ENCODE measurements at regions not wholly inside any gene's neighbourhood (a gene's known extent, or its start where the extent isn't known, plus 50 kb on each side); places are given as distances from the start of the nearest gene placed in this dataset.
"Not testable (repeated sequence)": the region's sequence is repeated elsewhere in the genome, so short reads cannot be mapped to it uniquely, and the experiment has no call there.

DNA sequence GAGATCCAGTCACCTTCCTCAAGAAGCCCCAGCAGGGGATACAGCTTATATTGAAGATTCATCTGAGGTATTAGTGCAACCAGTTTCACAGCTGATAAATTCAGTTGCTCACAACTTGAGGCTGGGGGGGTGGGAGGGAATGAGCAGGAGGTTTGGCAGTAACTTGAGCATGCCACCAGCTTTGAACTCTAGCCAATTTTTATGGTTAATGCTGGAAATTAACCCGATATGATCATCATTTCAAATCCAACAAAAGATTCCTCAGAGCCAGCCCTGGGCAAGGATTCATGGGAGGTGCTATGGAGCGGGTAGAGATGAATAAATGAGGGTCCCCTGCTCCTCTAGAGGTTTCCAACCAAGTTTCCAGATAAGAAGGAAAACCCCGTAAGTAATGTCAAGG, 73.1 kb upstream of the HES1 start:
- ChIA-PET POLR2A (no interaction called here), CTCF (no interaction called here)
- H3K27ac ChIP-seq (ENCODE audit: extremely low read depth, low read depth, low read length) = no peak overlapping the region
- no peaks in the 10 kb centered on the region for H3K9me3 ChIP-seq (ENCODE audit: control insufficient read depth, insufficient read depth, low read depth, low read length)
- no peak overlapping the region for H3K4me3 ChIP-seq (ENCODE audit: low read depth, low read length)
- H3K36me3 ChIP-seq (ENCODE audit: control insufficient read depth in 2 of 2, insufficient read depth in 1 of 2, low read length in 2 of 2) = no peaks in the 10 kb centered on the region
- TF ChIP-seq ZNF121 (tag by site-specific recombination; IDR thresholded peaks at IDR 0.05) (no peak), ZNF37A (tag by site-specific recombination; IDR thresholded peaks at IDR 0.05) (no peak)
- no peaks in the 10 kb centered on the region for H3K4me1 ChIP-seq (ENCODE audit: control insufficient read depth, insufficient read depth, low read length)

DNA sequence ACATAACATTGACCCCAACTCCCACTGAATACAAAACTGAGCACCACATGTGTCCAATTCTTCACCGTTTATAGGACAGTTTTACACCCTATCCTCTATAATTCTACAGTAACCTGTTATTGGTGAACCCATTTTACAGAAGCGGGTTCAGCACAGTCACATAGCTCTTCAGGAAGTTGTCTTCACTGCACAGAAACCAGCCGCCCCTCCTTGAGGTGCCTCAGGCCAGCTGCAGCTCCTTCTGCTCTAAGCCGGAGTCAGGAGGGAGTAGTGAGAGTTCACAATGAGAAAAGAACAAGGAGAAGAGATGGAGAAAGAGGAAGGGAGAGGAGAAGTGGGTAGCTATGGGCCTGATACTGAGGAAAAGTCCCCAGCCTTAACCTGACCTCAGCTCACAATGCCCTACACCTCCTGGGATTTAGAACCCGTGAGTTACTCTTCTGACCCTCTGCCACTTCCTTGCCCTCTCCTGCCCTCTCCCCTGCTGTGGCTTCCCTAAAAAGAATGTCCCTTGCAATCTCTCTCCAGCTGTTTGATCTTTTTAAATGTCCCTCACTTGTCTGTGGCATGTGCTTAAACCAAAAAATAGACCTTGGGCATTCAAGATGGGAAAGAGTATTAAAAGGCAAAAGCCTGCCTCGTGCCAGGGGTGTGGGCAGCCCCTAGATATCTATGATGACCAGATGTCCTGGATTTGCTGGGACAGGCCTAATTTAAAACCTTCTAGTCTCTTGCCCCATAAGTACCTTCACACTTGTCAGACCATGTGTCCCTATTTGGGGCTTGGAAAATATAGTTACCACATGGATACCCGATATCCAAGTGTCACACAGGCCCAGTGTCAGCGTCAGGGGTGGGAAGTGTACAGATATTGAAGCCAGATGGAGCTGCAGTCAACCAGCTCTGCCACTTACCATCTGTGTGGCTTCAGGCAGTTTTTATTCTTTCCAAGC, 71.3 kb upstream of the HES1 start:
- Histone ChIP-seq H3K4me1 (ENCODE audit: control insufficient read depth, insufficient read depth, low read length) (no peaks in the 10 kb centered on the region), H3K36me3 (ENCODE audit: control insufficient read depth in 2 of 2, insufficient read depth in 1 of 2, low read length in 2 of 2) (no peaks in the 10 kb centered on the region), H3K9me3 (ENCODE audit: control insufficient read depth, insufficient read depth, low read depth, low read length) (no peaks in the 10 kb centered on the region), H3K27ac (ENCODE audit: extremely low read depth, low read depth, low read length) (no peak overlapping the region), H3K4me3 (ENCODE audit: low read depth, low read length) (no peak overlapping the region)
- TF ChIP-seq ZNF146 (tag by site-specific recombination; IDR thresholded peaks at IDR 0.05) (no peak), ZNF76 (tag by site-specific recombination; IDR thresholded peaks at IDR 0.05; ENCODE audit: borderline replicate concordance, low read depth) (no peak), ZNF777 (tag by site-specific recombination; IDR thresholded peaks at IDR 0.05; ENCODE audit: borderline replicate concordance) (no peak), SETDB1 (IDR thresholded peaks at IDR 0.05; ENCODE audit: insufficient read length, low read length) (no peak), ZNF391 (tag by site-specific recombination; IDR thresholded peaks at IDR 0.05; ENCODE audit: borderline replicate concordance, low read depth) (no peak), ZNF701 (tag by site-specific recombination; IDR thresholded peaks at IDR 0.05) (no peak), GLI2 (tag by site-specific recombination; IDR thresholded peaks at IDR 0.05; ENCODE audit: borderline replicate concordance, low read depth) (no peak), WT1 (tag by site-specific recombination; IDR thresholded peaks at IDR 0.05) (no peak), ZNF623 (tag by site-specific recombination; IDR thresholded peaks at IDR 0.05) (no peak)
- TF ChIP-seq, protein P1, sequence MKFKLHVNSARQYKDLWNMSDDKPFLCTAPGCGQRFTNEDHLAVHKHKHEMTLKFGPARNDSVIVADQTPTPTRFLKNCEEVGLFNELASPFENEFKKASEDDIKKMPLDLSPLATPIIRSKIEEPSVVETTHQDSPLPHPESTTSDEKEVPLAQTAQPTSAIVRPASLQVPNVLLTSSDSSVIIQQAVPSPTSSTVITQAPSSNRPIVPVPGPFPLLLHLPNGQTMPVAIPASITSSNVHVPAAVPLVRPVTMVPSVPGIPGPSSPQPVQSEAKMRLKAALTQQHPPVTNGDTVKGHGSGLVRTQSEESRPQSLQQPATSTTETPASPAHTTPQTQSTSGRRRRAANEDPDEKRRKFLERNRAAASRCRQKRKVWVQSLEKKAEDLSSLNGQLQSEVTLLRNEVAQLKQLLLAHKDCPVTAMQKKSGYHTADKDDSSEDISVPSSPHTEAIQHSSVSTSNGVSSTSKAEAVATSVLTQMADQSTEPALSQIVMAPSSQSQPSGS (tag by site-specific recombination; IDR thresholded peaks at IDR 0.05; ENCODE audit: low read depth) = no peak
- TF ChIP-seq, protein P2, sequence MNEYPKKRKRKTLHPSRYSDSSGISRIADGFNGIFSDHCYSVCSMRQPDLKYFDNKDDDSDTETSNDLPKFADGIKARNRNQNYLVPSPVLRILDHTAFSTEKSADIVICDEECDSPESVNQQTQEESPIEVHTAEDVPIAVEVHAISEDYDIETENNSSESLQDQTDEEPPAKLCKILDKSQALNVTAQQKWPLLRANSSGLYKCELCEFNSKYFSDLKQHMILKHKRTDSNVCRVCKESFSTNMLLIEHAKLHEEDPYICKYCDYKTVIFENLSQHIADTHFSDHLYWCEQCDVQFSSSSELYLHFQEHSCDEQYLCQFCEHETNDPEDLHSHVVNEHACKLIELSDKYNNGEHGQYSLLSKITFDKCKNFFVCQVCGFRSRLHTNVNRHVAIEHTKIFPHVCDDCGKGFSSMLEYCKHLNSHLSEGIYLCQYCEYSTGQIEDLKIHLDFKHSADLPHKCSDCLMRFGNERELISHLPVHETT (tag by site-specific recombination; IDR thresholded peaks at IDR 0.05) = no peak
- ChIA-PET CTCF (interaction anchor here (0.6 kb wide), 1 partner anchor 9 kb away, joined by 3 read pairs; no protein-coding TSS in a partner anchor), POLR2A (no interaction called here)

DNA sequence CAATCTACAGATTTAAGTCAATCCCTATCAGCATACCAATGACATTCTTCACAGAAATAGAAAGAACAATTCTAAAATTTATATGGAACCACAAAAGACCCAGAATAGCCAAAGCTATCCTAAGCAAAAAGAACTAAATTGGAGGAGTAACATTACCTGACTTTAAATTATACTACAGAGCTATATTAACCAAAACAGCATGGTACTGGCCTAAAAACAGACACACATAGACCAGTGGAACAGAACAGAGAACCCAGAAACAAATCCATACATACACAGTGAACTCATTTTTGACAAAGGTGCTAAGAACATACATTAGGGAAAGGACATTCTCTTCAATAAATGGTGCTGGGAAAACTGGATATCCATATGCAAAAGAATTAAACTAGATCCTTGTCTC, 68.6 kb upstream of the HES1 start:
- POLR2A ChIA-PET; H3K4me1 ChIP-seq (ENCODE audit: control insufficient read depth, insufficient read depth, low read length); H3K27ac ChIP-seq (ENCODE audit: extremely low read depth, low read depth, low read length); H3K4me3 ChIP-seq (ENCODE audit: low read depth, low read length); H3K36me3 ChIP-seq (ENCODE audit: control insufficient read depth in 2 of 2, insufficient read depth in 1 of 2, low read length in 2 of 2); H3K9me3 ChIP-seq (ENCODE audit: control insufficient read depth, insufficient read depth, low read depth, low read length): not testable (repeated sequence)
- CTCF ChIA-PET = interaction anchor here (0.6 kb wide), 1 partner anchor 12 kb away, joined by 4 read pairs; no protein-coding TSS in a partner anchor
- TF ChIP-seq, protein P3, sequence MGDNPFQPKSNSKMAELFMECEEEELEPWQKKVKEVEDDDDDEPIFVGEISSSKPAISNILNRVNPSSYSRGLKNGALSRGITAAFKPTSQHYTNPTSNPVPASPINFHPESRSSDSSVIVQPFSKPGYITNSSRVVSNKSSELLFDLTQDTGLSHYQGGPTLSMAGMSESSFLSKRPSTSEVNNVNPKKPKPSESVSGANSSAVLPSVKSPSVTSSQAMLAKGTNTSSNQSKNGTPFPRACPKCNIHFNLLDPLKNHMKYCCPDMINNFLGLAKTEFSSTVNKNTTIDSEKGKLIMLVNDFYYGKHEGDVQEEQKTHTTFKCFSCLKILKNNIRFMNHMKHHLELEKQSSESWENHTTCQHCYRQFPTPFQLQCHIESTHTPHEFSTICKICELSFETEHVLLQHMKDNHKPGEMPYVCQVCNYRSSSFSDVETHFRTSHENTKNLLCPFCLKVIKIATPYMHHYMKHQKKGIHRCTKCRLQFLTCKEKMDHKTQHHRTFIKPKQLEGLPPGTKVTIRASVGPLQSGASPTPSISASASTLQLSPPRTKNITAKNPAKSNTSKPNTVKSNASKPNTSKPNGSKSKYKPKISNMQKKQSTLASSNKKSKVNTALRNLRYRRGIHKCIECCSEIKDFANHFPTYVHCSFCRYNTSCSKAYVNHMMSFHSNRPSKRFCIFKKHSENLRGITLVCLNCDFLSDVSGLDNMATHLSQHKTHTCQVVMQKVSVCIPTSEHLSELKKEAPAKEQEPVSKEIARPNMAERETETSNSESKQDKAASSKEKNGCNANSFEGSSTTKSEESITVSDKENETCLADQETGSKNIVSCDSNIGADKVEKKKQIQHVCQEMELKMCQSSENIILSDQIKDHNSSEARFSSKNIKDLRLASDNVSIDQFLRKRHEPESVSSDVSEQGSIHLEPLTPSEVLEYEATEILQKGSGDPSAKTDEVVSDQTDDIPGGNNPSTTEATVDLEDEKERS (tag by site-specific recombination; IDR thresholded peaks at IDR 0.05) = 0 out of 2 replicates have a peak, but pooled peaks have one; percentile 53

Data from HEK293 (cell line).